ENCODE measurements at regions not wholly inside any gene's neighbourhood (a gene's known extent, or its start where the extent isn't known, plus 50 kb on each side); places are given as distances from the start of the nearest gene placed in this dataset.

GRCh38 chr1:112058815-112059450 lies 69.5 kb upstream of the KCND3 start:
- no peaks in the 10 kb centered on the region for H3K4me1 ChIP-seq (ENCODE audit: control insufficient read depth in 1 of 2, insufficient read depth in 2 of 2, low read length in 2 of 2)
- H3K4me3 ChIP-seq (replicated peaks in 1 of 3; ENCODE audit: low read depth in 2 of 3, low read length in 3 of 3) = no peak overlapping the region
- H3K79me2 ChIP-seq (ENCODE audit: insufficient read depth, low read length) = no peaks in the 10 kb centered on the region
- intact Hi-C loops (cut with micrococcal nuclease) = no loop called here
- H3K36me3 Mint-ChIP-seq = no peaks in the 10 kb centered on the region
- H3K4me3 Mint-ChIP-seq = no peak overlapping the region
- peaks cover 3 to 7% (median 4%) of the 10 kb centered on the region in 3 donors for H3K27me3 Mint-ChIP-seq (ENCODE audit: low read depth in 3 of 3)
- no peak overlapping the region for H3K27ac Mint-ChIP-seq
- no peak overlapping the region for H3K4me2 ChIP-seq (replicated peaks; ENCODE audit: extremely low read depth, low read length, poor library complexity, severe bottlenecking)
- WGBS (ENCODE audit: insufficient coverage) = 82% methylated on average over 6 of the region's 7 CpGs
- H3K9ac ChIP-seq (ENCODE audit: insufficient read depth, low read length, poor library complexity, severe bottlenecking) = no peak overlapping the region
- H3K4me1 Mint-ChIP-seq = no peaks in the 10 kb centered on the region
- H2AFZ ChIP-seq (ENCODE audit: insufficient read depth, low read depth, low read length, poor library complexity, severe bottlenecking) = no peak overlapping the region
- H3K9me3 ChIP-seq (replicated peaks in 1 of 2; ENCODE audit: control insufficient read depth in 1 of 2, insufficient read depth in 1 of 2, low read length in 2 of 2) = no peaks in the 10 kb centered on the region
- H3K27ac ChIP-seq (ENCODE audit: low read depth in 1 of 2, low read length in 2 of 2) = no peak overlapping the region
- no peaks in the 10 kb centered on the region for H3K27me3 ChIP-seq (ENCODE audit: control insufficient read depth in 2 of 2, insufficient read depth in 2 of 2, low read length in 2 of 2)
- no peaks in the 10 kb centered on the region for H3K36me3 ChIP-seq (replicated peaks in 1 of 2; ENCODE audit: control insufficient read depth in 1 of 2, insufficient read depth in 2 of 2, low read length in 2 of 2)
- no peak for TF ChIP-seq CTCF (IDR thresholded peaks at IDR 0.05)
- no peak for DNase-seq
- H4K20me1 ChIP-seq (ENCODE audit: insufficient read depth, low read length) = no peaks in the 10 kb centered on the region
- peaks cover 0 to 2% (median 0%) of the 10 kb centered on the region in 7 donors for H3K9me3 Mint-ChIP-seq

GRCh38 chr1:112059679-112060078 lies 70.2 kb upstream of the KCND3 start:
- Histone ChIP-seq H3K27me3 (ENCODE audit: control insufficient read depth in 2 of 2, insufficient read depth in 2 of 2, low read length in 2 of 2) (no peaks in the 10 kb centered on the region), H3K79me2 (ENCODE audit: insufficient read depth, low read length) (no peaks in the 10 kb centered on the region), H3K36me3 (replicated peaks in 1 of 2; ENCODE audit: control insufficient read depth in 1 of 2, insufficient read depth in 2 of 2, low read length in 2 of 2) (no peaks in the 10 kb centered on the region), H3K9me3 (replicated peaks in 1 of 2; ENCODE audit: control insufficient read depth in 1 of 2, insufficient read depth in 1 of 2, low read length in 2 of 2) (no peaks in the 10 kb centered on the region), H3K4me1 (ENCODE audit: control insufficient read depth in 1 of 2, insufficient read depth in 2 of 2, low read length in 2 of 2) (no peaks in the 10 kb centered on the region), H3K27ac (ENCODE audit: low read depth in 1 of 2, low read length in 2 of 2) (no peak overlapping the region), H3K9ac (ENCODE audit: insufficient read depth, low read length, poor library complexity, severe bottlenecking) (no peak overlapping the region), H3K4me3 (replicated peaks in 1 of 3; ENCODE audit: low read depth in 2 of 3, low read length in 3 of 3) (no peak overlapping the region), H2AFZ (ENCODE audit: insufficient read depth, low read depth, low read length, poor library complexity, severe bottlenecking) (no peak overlapping the region), H3K4me2 (replicated peaks; ENCODE audit: extremely low read depth, low read length, poor library complexity, severe bottlenecking) (no peak overlapping the region), H4K20me1 (ENCODE audit: insufficient read depth, low read length) (no peaks in the 10 kb centered on the region)
- intact Hi-C loops (cut with micrococcal nuclease) = no loop called here
- Mint-ChIP-seq H3K36me3 (no peaks in the 10 kb centered on the region), H3K4me3 (no peak overlapping the region), H3K27ac (no peak overlapping the region), H3K9me3 (peaks cover 0 to 2% (median 0%) of the 10 kb centered on the region in 7 donors), H3K4me1 (no peaks in the 10 kb centered on the region), H3K27me3 (ENCODE audit: low read depth in 3 of 3) (peaks cover 3 to 8% (median 6%) of the 10 kb centered on the region in 3 donors)
- no peak for TF ChIP-seq CTCF (IDR thresholded peaks at IDR 0.05)
- no peak for DNase-seq
- WGBS (ENCODE audit: insufficient coverage) = 94% methylated on average over 3 of the region's 6 CpGs

Measured in CD14-positive monocyte (primary cell).